HG02759 (cell line): ENCODE measurements at regions not wholly inside any gene's neighbourhood (a gene's known extent, or its start where the extent isn't known, plus 50 kb on each side); places are given as distances from the start of the nearest gene placed in this dataset.
"Not testable (repeated sequence)": the region's sequence is repeated elsewhere in the genome, so short reads cannot be mapped to it uniquely, and the experiment has no call there.

Experiments
- ATAC-seq: cut with Tn5 transposase; IDR thresholded peaks from one replicate; pipeline ENCODE4 v1.9.1; 2021; ENCODE audit warnings: mild to moderate bottlenecking, moderate library complexity; ENCODE audit not compliant: unreplicated experiment

- no peak for ATAC-seq
Measured at GRCh38 chr17:68670967-68671693, 70.0 kb upstream of the FAM20A start.

DNA sequence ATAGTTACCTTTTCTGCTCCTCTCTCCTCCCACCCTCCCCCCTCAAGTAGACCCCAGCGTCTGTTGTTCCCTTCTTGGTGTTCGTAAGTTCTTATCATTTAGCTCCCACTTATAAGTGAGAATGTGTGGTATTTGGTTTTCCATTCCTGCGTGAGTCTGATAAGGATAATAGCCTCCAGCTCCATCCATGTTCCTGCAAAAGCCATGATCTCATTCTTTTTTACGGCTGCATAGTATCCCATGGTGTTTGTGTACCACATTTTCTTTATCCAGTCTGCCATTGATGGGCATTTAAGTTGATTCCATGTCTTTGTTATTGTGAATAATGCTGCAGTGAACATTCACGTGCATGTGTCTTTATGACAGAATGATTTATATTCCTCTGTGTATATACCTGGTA is 65.3 kb upstream of the FAM20A start:
- not testable (repeated sequence) for ATAC-seq

DNA sequence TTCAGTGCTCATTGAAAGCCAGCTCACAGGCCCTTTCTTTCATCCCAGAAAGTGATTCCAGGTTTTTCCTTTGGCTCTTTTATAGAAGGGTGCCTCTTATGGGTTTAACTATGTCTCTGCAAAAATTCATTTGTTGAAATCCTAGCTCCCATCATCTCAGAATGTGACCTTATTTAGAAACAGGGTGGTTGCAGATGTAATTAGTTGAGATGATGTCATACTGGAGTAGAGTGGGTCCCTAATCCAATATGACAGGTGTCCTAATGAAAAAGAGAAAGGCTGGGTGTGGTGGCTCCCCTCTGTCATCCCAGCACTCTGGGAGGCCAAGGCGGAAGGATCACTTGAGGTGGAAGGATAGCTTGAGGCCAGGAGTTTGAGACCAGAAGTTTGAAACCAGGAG is 64.2 kb upstream of the FAM20A start:
- ATAC-seq: no peak

GRCh38 chr17:68662479-68662878 is 61.3 kb upstream of the FAM20A start:
- no peak for ATAC-seq

DNA sequence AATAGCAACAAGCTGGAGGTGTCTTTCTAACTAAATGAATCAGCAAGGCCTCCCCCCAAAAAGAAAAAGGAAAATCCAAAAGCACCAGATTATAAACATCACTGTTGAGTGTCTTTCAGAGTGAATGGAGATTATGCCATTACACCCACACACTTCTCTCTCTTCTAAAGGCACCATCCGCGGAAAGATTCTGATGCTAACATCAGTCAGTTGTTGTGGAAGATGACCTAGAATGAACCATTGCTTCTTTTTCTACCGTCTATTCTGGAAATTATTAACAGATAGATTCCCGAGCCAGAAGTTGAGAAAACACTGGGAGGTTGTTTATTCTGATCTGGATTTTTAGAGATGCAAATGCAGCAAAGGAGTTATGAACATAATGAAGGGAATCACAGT is 60.9 kb upstream of the FAM20A start:
- ATAC-seq: no peak

- ATAC-seq: no peak
Measured at GRCh38 chr17:68661265-68662036, 60.3 kb upstream of the FAM20A start.

GRCh38 chr17:68660302-68660701 is 59.1 kb upstream of the FAM20A start:
- no peak for ATAC-seq

- no peak for ATAC-seq
Measured at GRCh38 chr17:68658999-68659780, 58.0 kb upstream of the FAM20A start.

- ATAC-seq: no peak
Measured at GRCh38 chr17:68657576-68657975, 56.4 kb upstream of the FAM20A start.

- no peak for ATAC-seq
Measured at GRCh38 chr17:68657166-68657565, 56.0 kb upstream of the FAM20A start.

DNA sequence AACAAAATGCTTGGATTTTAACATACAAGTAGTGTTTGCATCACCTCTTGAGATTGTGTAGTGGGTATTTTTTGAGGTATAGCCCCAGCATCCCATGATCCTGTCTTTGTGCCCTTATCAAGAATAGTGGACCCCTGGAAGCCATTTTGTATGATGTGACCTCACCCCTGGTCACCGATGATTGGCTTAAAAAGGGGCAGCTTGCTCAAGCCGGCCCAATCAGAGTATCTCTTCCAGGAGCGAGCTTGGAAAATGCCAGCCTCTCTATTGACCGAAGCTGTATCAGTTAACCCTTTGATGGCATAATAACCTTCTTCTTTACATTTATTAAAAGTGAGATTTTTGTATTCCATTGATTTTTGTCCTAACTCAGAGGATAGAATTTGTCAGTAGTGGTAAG is 55.5 kb upstream of the FAM20A start:
- no peak for ATAC-seq
